ENCODE measurements at regions not wholly inside any gene's neighbourhood (a gene's known extent, or its start where the extent isn't known, plus 50 kb on each side); places are given as distances from the start of the nearest gene placed in this dataset.

GRCh38 chr6:140779341-140779740, 1353.4 kb upstream of the GJE1 start:
- intact Hi-C loops (cut with DNase I), result loop anchor here in 3 of 10 donors (10.0 kb wide), 3 partner anchors 625 to 1405 kb away; partner anchors contain the start of gene CITED2 (in 2 of the 3)
- TF ChIP-seq POLR2A (IDR thresholded peaks at IDR 0.05) (no peak), CTCF (IDR thresholded peaks at IDR 0.05) (no peak)
- Histone ChIP-seq H3K9me3 (no peaks in the 10 kb centered on the region), H3K4me3 (no peak overlapping the region), H3K4me1 (peaks cover 0 to 15% (median 5%) of the 10 kb centered on the region in 12 donors), H3K36me3 (no peaks in the 10 kb centered on the region), H3K27ac (no peak overlapping the region), H3K27me3 (no peaks in the 10 kb centered on the region)
- no peak for ATAC-seq
- no peak for DNase-seq
- WGBS, 4 donors, result 77 to 87% (median 84%) methylated on average over 2 of the region's 2 CpGs

GRCh38 chr6:140777780-140778179, 1354.9 kb upstream of the GJE1 start:
- Histone ChIP-seq H3K9me3 (no peaks in the 10 kb centered on the region), H3K27me3 (no peaks in the 10 kb centered on the region), H3K4me1 (peaks cover 0 to 25% (median 8%) of the 10 kb centered on the region in 12 donors), H3K4me3 (no peak overlapping the region), H3K27ac (no peak overlapping the region), H3K36me3 (no peaks in the 10 kb centered on the region)
- no peak for TF ChIP-seq CTCF (IDR thresholded peaks at IDR 0.05)
- no peak for TF ChIP-seq POLR2A (IDR thresholded peaks at IDR 0.05)
- no peak for DNase-seq
- 88 to 92% (median 90%) methylated on average over 4 of the region's 4 CpGs for WGBS, 4 donors
- intact Hi-C loops (cut with DNase I), result loop anchor here in 3 of 10 donors (10.0 kb wide), 3 partner anchors 627 to 1403 kb away; partner anchors contain the start of gene CITED2 (in 2 of the 3)
- no peak for ATAC-seq

- Histone ChIP-seq H3K4me1 (peaks cover 0 to 25% (median 8%) of the 10 kb centered on the region in 12 donors), H3K27me3 (no peaks in the 10 kb centered on the region), H3K9me3 (peaks cover 0 to 16% (median 4%) of the 10 kb centered on the region in 12 donors), H3K36me3 (no peaks in the 10 kb centered on the region), H3K27ac (peak overlapping the region; percentile 29 to 86 (median 64)), H3K4me3 (no peak overlapping the region)
- 41 to 78% (median 70%) methylated on average over 3 of the region's 3 CpGs for WGBS, 4 donors
- intact Hi-C loops (cut with DNase I), result loop anchor here in 3 of 10 donors (10.0 kb wide), 3 partner anchors 630 to 1400 kb away; partner anchors contain the start of gene CITED2 (in 2 of the 3)
- DNase-seq (no peak), ATAC-seq (no peak)
- TF ChIP-seq POLR2A (IDR thresholded peaks at IDR 0.05), result no peak
- no peak for TF ChIP-seq CTCF (IDR thresholded peaks at IDR 0.05)
These were observed 1357.7 kb upstream of the GJE1 start for GRCh38 chr6:140775061-140775460.

GRCh38 chr6:140774080-140774505, 1358.6 kb upstream of the GJE1 start:
- TF ChIP-seq POLR2A (IDR thresholded peaks at IDR 0.05) (no peak), CTCF (IDR thresholded peaks at IDR 0.05) (no peak)
- peak overlapping the region; percentile 29 to 86 (median 64) for H3K27ac ChIP-seq
- no peak overlapping the region for H3K4me3 ChIP-seq
- H3K4me1 ChIP-seq, result peaks cover 0 to 25% (median 8%) of the 10 kb centered on the region in 12 donors
- peak in 4 of 5 donors; percentile 34 to 44 (median 36) for DNase-seq
- H3K27me3 ChIP-seq, result no peaks in the 10 kb centered on the region
- H3K36me3 ChIP-seq, result no peaks in the 10 kb centered on the region
- intact Hi-C loops (cut with DNase I), result loop anchor here in 3 of 10 donors (5.0 to 10.0 kb wide), 4 partner anchors 332 to 1399 kb away; partner anchors contain the start of gene CITED2 (in 2 of the 3)
- WGBS, 4 donors, result 10 to 26% (median 19%) methylated on average over 3 of the region's 3 CpGs
- peaks cover 0 to 17% (median 4%) of the 10 kb centered on the region in 12 donors for H3K9me3 ChIP-seq
- ATAC-seq, result peak; percentile 95 to 99 (median 98)

Data from heart left ventricle (tissue), 16 donors.